Coronary artery (tissue), 2 donors: ENCODE measurements at regions not wholly inside any gene's neighbourhood (a gene's known extent, or its start where the extent isn't known, plus 50 kb on each side); places are given as distances from the start of the nearest gene placed in this dataset.

Experiments
- DNase-seq: peaks from one replicate; pipeline ENCODE4 v3.0.0-alpha.2; 2017; ENCODE audit warnings: low spot score
- H3K27ac ChIP-seq, 2 donors: fragments of 200-600 bp; sonication (generic); one replicate each; pipeline ENCODE4 v1.5.1; 2016 to 2019
- H3K4me3 ChIP-seq: fragments of 200-600 bp; sonication (generic); 2 replicates; pipeline ENCODE4 v1.5.1; 2016; ENCODE audit warnings: mild to moderate bottlenecking, moderate library complexity
- CTCF ChIP-seq: fragments of 200-600 bp; sonication (generic); IDR thresholded peaks from one replicate; pipeline ENCODE4 v1.5.1; 2019; ENCODE audit warnings: antibody characterized with exemption

GRCh38 chr10:20995123-20995987 lies 98.2 kb upstream of the NEBL start:
- DNase-seq = no peak
- H3K27ac ChIP-seq = no peak overlapping the region
- H3K4me3 ChIP-seq = no peak overlapping the region
- no peak for TF ChIP-seq CTCF

GRCh38 chr10:20993830-20994527 lies 96.9 kb upstream of the NEBL start:
- no peak for DNase-seq
- no peak for TF ChIP-seq CTCF
- no peak overlapping the region for H3K4me3 ChIP-seq
- H3K27ac ChIP-seq = no peak overlapping the region

- no peak for DNase-seq
- no peak overlapping the region for H3K27ac ChIP-seq
- TF ChIP-seq CTCF = no peak
Measured at GRCh38 chr10:20993389-20993788, 96.3 kb upstream of the NEBL start.

GRCh38 chr10:20991526-20991925 lies 94.4 kb upstream of the NEBL start:
- TF ChIP-seq CTCF = no peak
- Histone ChIP-seq H3K27ac (no peak overlapping the region), H3K4me3 (no peak overlapping the region)
- no peak for DNase-seq

More at GRCh38 chr10:20993389-20993788, 96.3 kb upstream of the NEBL start:
- no peak overlapping the region for H3K4me3 ChIP-seq

GRCh38 chr10:20990604-20991003 lies 93.5 kb upstream of the NEBL start:
- no peak overlapping the region for H3K27ac ChIP-seq
- no peak for DNase-seq
- no peak for TF ChIP-seq CTCF
- no peak overlapping the region for H3K4me3 ChIP-seq

- no peak for TF ChIP-seq CTCF
- Histone ChIP-seq H3K4me3 (no peak overlapping the region), H3K27ac (no peak overlapping the region)
- DNase-seq = no peak
Measured at GRCh38 chr10:20988357-20988983, 91.4 kb upstream of the NEBL start.
